Prostate gland (tissue), 2 donors: ENCODE measurements at regions not wholly inside any gene's neighbourhood (a gene's known extent, or its start where the extent isn't known, plus 50 kb on each side); places are given as distances from the start of the nearest gene placed in this dataset.

ENCODE experiments used
- DNase-seq: peaks from one replicate; pipeline ENCODE4 v3.0.0-alpha.2; 2019; ENCODE audit warnings: low spot score
- H3K27ac ChIP-seq, 2 donors: fragments of 200-600 bp; sonication (generic); 2 replicates each; pipeline ENCODE4 v1.5.1; 2017 to 2019
- H3K27me3 ChIP-seq: fragments of 200-600 bp; sonication (generic); replicated peaks from 2 replicates; pipeline ENCODE4 v1.5.1; 2019; ENCODE audit not compliant: insufficient read depth
- H3K36me3 ChIP-seq, 2 donors: fragments of 200-600 bp; sonication (generic); 1 replicate in 1 of 2; 2 replicates in 1 of 2; pipeline versions ENCODE4 v1.5.1 to v1.8.1; 2017 to 2019
- H3K4me1 ChIP-seq: fragments of 200-600 bp; sonication (generic); replicated peaks from 2 replicates; pipeline ENCODE4 v1.5.1; 2019
- H3K4me3 ChIP-seq, 2 donors: fragments of 200-600 bp; sonication (generic); 2 replicates each; pipeline ENCODE4 v1.5.1; 2017 to 2019
- H3K9me3 ChIP-seq: fragments of 200-600 bp; sonication (generic); 2 replicates; pipeline ENCODE4 v1.5.1; 2017
- POLR2A ChIP-seq: fragments of 450-650 bp; IDR thresholded peaks from one replicate; pipeline ENCODE4 v1.6.1; 2016; ENCODE audit warnings: antibody characterized with exemption, mild to moderate bottlenecking
- POLR2AphosphoS5 ChIP-seq: sonication (generic); formaldehyde crosslinking; IDR thresholded peaks from one replicate; pipeline ENCODE4 v1.6.1; 2017; ENCODE audit warnings: antibody characterized with exemption
- WGBS: methylation state at CpG from one replicate; pipeline ENCODE4 v1.1.5; 2018; 5-methylcytosine and 5-hydroxymethylcytosine counted together
- intact Hi-C: fragments of 100-400 bp; cut with DNase I; formaldehyde crosslinking; loops from one replicate; pipeline ENCODE4 v1.14.2; 2022
- TF ChIP-seq, protein P1 (sequence below), 4 experiments: fragments of 200-600 bp in 2 of 4; fragments of 450-650 bp in 2 of 4; sonication (generic) in 2 of 4; IDR thresholded peaks; 1 replicate in 3 of 4; 2 replicates in 1 of 4; pipeline ENCODE4 v1.5.1; 2016 to 2019; ENCODE audit warnings: antibody characterized with exemption in 4 of 4, mild to moderate bottlenecking in 2 of 4, moderate library complexity in 2 of 4

DNA sequence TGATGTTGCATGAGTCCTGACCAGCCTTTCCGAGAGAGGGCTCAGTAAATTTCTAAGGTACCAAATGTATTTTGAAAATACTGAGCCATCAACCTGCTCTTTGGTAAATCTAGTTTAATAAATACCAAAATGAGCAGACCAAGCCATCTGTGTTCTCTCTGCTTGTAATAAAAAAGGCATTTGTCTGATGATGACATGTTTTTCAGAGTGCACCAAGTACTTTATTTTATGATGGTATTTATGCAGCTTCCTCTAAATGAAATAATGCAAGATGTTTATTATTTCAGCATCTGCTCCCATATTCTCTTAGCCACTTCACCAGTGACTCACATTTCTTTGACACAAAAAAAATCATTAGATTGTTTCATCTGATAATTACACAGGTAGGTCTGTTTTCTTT is 700.5 kb downstream of the TRIML1 start:
- Histone ChIP-seq H3K4me1 (no peaks in the 10 kb centered on the region), H3K27ac (no peak overlapping the region), H3K36me3 (no peaks in the 10 kb centered on the region), H3K27me3 (no peaks in the 10 kb centered on the region), H3K9me3 (no peaks in the 10 kb centered on the region), H3K4me3 (no peak overlapping the region)
- WGBS = 62% methylated on average over 1 of the region's 1 CpG
- intact Hi-C loops = no loop called here
- TF ChIP-seq POLR2AphosphoS5 = no peak
- TF ChIP-seq, protein P1, sequence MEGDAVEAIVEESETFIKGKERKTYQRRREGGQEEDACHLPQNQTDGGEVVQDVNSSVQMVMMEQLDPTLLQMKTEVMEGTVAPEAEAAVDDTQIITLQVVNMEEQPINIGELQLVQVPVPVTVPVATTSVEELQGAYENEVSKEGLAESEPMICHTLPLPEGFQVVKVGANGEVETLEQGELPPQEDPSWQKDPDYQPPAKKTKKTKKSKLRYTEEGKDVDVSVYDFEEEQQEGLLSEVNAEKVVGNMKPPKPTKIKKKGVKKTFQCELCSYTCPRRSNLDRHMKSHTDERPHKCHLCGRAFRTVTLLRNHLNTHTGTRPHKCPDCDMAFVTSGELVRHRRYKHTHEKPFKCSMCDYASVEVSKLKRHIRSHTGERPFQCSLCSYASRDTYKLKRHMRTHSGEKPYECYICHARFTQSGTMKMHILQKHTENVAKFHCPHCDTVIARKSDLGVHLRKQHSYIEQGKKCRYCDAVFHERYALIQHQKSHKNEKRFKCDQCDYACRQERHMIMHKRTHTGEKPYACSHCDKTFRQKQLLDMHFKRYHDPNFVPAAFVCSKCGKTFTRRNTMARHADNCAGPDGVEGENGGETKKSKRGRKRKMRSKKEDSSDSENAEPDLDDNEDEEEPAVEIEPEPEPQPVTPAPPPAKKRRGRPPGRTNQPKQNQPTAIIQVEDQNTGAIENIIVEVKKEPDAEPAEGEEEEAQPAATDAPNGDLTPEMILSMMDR (IDR thresholded peaks at IDR 0.05) = no peak
- DNase-seq = no peak

DNA sequence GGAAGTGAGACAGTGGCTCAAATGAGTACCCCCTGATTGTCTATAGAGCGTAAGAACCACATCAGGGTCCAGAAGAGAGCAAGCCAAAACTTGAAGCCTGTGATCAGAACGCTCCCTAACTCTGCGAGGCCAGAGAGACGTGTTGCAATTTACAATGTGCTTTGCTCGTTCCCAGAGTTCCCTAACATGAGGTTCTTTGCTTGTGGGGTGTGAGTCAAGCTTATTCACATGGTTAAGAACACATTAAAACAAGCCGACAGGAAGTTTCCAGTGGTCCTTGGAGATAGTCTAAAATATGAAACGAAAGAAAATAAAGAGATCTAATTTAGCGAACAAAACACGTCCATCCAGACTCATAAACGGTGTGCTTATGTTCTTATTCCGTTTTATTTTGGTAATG is 702.3 kb downstream of the TRIML1 start:
- Histone ChIP-seq H3K4me3 (no peak overlapping the region), H3K4me1 (no peaks in the 10 kb centered on the region), H3K9me3 (no peaks in the 10 kb centered on the region), H3K27ac (no peak overlapping the region), H3K27me3 (no peaks in the 10 kb centered on the region), H3K36me3 (no peaks in the 10 kb centered on the region)
- WGBS = 62% methylated on average over 11 of the region's 11 CpGs
- TF ChIP-seq POLR2A (no peak), POLR2AphosphoS5 (peak; percentile 51)
- no peak for DNase-seq
- intact Hi-C loops = no loop called here

DNA sequence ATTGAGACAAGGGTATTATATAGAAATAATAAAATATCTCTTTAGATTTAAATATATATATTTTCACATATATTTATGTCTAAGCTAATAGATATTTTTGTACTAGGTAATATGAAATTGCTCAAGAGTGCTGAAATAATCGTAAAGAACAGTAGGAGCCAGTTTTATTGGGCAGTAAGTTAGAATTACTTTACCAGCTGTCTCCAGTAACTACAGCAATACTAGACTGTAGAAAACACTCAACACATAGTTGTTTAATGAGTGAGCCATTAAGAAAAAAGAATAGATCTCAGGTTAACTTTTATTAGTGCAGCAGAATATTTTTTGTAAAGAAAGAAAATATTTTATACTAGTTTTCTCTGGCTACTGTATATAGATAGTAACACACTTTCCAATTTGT is 715.2 kb downstream of the TRIML1 start:
- H3K9me3 ChIP-seq = no peaks in the 10 kb centered on the region
- TF ChIP-seq, protein P1 (IDR thresholded peaks at IDR 0.05) = no peak
- TF ChIP-seq POLR2AphosphoS5 (no peak), POLR2A (no peak)
- no peak for DNase-seq
- H3K27ac ChIP-seq = no peak overlapping the region
- no peaks in the 10 kb centered on the region for H3K4me1 ChIP-seq
- 14% methylated on average over 1 of the region's 1 CpG for WGBS
- intact Hi-C loops = no loop called here
- H3K27me3 ChIP-seq = no peaks in the 10 kb centered on the region
- no peaks in the 10 kb centered on the region for H3K36me3 ChIP-seq
- H3K4me3 ChIP-seq = no peak overlapping the region

DNA sequence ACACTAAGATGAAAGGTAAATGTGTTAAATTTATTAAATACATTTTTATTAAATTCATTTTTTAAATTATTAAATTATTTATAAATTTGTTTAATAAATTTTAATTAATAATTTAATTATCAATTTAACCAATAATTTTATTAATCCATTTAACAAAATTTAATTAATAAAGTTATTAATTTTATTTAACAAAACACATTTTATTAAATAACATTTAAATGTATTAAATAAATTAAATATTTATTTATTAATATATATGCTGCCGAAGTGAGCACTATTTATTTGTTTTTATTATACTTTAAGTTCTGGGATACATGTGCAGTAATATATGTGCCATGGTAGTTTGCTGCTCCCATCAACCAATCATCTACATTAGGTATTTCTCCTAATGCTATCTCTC is 719.5 kb downstream of the TRIML1 start:
- no peaks in the 10 kb centered on the region for H3K36me3 ChIP-seq
- H3K27ac ChIP-seq = no peak overlapping the region
- H3K9me3 ChIP-seq = no peaks in the 10 kb centered on the region
- no peaks in the 10 kb centered on the region for H3K4me1 ChIP-seq
- intact Hi-C loops = no loop called here
- TF ChIP-seq, protein P1 (IDR thresholded peaks at IDR 0.05) = no peak
- TF ChIP-seq POLR2AphosphoS5 (no peak), POLR2A (no peak)
- no peaks in the 10 kb centered on the region for H3K27me3 ChIP-seq
- H3K4me3 ChIP-seq = no peak overlapping the region
- no peak for DNase-seq
- 70% methylated on average over 1 of the region's 1 CpG for WGBS

DNA sequence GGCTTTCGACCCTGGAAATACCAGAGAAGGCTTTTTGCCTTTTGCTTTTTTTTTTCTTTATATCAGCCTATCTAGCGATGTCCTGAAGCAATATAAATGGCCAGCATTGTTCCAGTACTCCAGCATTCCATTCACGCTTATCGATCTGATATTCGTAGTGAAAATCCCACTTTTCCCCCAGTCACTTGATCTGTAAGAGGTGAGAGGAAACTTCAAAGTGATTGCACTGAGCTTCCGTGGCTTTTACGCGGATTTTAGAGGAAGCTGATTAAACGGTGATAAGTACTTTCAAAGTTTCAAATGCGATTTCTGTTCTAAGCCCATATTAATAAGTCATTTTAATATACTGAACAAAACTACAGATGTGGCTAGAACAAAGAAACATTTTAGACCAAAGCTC is 725.5 kb downstream of the TRIML1 start:
- H3K27me3 ChIP-seq = no peaks in the 10 kb centered on the region
- TF ChIP-seq, protein P1 (IDR thresholded peaks at IDR 0.05) = no peak
- TF ChIP-seq POLR2A = no peak
- no peak for TF ChIP-seq POLR2AphosphoS5
- intact Hi-C loops = no loop called here
- H3K36me3 ChIP-seq = no peaks in the 10 kb centered on the region
- no peaks in the 10 kb centered on the region for H3K9me3 ChIP-seq
- no peak for DNase-seq
- no peak overlapping the region for H3K27ac ChIP-seq
- no peaks in the 10 kb centered on the region for H3K4me1 ChIP-seq
- H3K4me3 ChIP-seq = no peak overlapping the region
- 45% methylated on average over 10 of the region's 10 CpGs for WGBS
